ENCODE measurements at regions not wholly inside any gene's neighbourhood (a gene's known extent, or its start where the extent isn't known, plus 50 kb on each side); places are given as distances from the start of the nearest gene placed in this dataset.

DNA sequence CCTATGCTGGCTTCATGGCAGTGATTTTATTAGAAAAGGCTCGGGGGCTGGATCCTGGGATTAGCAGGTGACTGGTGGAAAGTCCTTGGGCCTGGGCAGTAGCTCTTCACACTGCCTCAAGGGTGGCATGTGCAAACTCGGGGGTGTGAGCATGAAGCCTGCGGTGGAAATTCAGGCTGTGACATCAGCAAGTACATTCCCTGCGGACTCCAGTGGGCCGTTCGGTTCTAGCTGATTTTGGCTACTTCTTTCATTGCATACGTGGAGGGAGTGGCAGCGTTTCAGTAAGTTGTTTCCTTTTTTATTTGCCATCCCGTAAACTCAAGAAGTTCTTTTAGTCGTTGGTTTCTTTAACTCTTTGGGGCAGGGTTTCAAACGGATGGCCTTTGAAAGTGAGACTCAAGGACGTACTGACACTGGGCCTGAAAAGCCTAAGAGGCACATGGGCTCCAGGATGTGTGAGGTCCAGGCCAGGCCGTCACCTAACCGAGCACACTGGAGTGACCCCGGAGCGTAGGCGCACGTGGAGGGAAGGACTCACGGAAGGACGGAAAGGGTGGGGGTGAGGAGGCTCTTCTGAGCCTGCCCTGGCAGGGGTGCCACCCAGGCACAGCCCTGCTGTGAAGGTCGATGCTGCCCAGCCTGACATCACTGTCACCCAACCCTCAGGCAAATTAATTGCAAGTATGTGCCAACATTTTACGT lies 104.0 kb upstream of the FRMD1 start:
- ATAC-seq (no peak), DNase-seq (no peak)
- intact Hi-C loops (cut with DNase I), result no loop called here
- no peaks in the 10 kb centered on the region for H3K36me3 ChIP-seq (ENCODE audit: insufficient read depth in 1 of 2, low read depth in 1 of 2)
- no peak overlapping the region for H3K27ac ChIP-seq
- no peaks in the 10 kb centered on the region for H3K4me1 ChIP-seq
- H3K27me3 ChIP-seq (ENCODE audit: insufficient read depth in 3 of 3, low read length in 2 of 3), result peaks cover 0 to 3% (median 0%) of the 10 kb centered on the region in 3 donors
- no peaks in the 10 kb centered on the region for H3K9me3 ChIP-seq
- WGBS, 3 donors, result 76 to 85% (median 81%) methylated on average over 22 of the region's 22 CpGs
- TF ChIP-seq, protein P1, sequence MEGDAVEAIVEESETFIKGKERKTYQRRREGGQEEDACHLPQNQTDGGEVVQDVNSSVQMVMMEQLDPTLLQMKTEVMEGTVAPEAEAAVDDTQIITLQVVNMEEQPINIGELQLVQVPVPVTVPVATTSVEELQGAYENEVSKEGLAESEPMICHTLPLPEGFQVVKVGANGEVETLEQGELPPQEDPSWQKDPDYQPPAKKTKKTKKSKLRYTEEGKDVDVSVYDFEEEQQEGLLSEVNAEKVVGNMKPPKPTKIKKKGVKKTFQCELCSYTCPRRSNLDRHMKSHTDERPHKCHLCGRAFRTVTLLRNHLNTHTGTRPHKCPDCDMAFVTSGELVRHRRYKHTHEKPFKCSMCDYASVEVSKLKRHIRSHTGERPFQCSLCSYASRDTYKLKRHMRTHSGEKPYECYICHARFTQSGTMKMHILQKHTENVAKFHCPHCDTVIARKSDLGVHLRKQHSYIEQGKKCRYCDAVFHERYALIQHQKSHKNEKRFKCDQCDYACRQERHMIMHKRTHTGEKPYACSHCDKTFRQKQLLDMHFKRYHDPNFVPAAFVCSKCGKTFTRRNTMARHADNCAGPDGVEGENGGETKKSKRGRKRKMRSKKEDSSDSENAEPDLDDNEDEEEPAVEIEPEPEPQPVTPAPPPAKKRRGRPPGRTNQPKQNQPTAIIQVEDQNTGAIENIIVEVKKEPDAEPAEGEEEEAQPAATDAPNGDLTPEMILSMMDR (IDR thresholded peaks at IDR 0.05), result no peak
- H3K4me3 ChIP-seq, result no peak overlapping the region

GRCh38 chr6:168182366-168182765 lies 103.4 kb upstream of the FRMD1 start:
- WGBS, 3 donors, result 86 to 92% (median 91%) methylated on average over 8 of the region's 8 CpGs
- ATAC-seq, result no peak
- Histone ChIP-seq H3K36me3 (ENCODE audit: insufficient read depth in 1 of 2, low read depth in 1 of 2) (no peaks in the 10 kb centered on the region), H3K9me3 (no peaks in the 10 kb centered on the region), H3K27me3 (ENCODE audit: insufficient read depth in 3 of 3, low read length in 2 of 3) (peaks cover 0 to 3% (median 0%) of the 10 kb centered on the region in 3 donors), H3K4me3 (no peak overlapping the region), H3K4me1 (no peaks in the 10 kb centered on the region), H3K27ac (no peak overlapping the region)
- no peak for DNase-seq
- TF ChIP-seq, protein P1 (IDR thresholded peaks at IDR 0.05), result no peak
- intact Hi-C loops (cut with DNase I), result no loop called here

DNA sequence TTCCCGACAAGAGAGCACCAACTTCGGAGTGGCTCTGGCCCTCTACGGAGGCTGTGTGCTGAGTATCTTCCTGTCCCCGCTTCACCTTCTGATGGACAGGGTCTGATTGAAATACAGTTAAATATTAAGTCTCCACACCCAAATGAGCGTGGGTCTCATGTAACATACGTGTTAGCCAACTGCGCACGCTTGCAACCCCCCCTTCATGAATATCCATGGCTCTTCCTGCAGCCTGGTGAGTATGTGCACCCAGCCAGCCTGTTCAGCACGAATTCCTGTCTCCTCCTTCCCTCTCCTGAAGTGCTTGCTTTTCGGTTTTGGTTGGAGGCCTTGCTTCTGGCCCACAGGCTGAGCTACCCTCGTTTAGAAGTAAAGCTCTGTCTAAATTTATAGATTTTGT lies 102.9 kb upstream of the FRMD1 start:
- Histone ChIP-seq H3K9me3 (no peaks in the 10 kb centered on the region), H3K4me1 (no peaks in the 10 kb centered on the region), H3K27ac (no peak overlapping the region), H3K4me3 (no peak overlapping the region), H3K36me3 (ENCODE audit: insufficient read depth in 1 of 2, low read depth in 1 of 2) (no peaks in the 10 kb centered on the region), H3K27me3 (ENCODE audit: insufficient read depth in 3 of 3, low read length in 2 of 3) (peaks cover 0 to 2% (median 0%) of the 10 kb centered on the region in 3 donors)
- intact Hi-C loops (cut with DNase I), result no loop called here
- 89 to 91% (median 90%) methylated on average over 11 of the region's 11 CpGs for WGBS, 3 donors
- ATAC-seq, result no peak
- no peak for DNase-seq
- TF ChIP-seq, protein P1 (IDR thresholded peaks at IDR 0.05), result no peak

- H3K27ac ChIP-seq, result no peak overlapping the region
- intact Hi-C loops (cut with DNase I), result no loop called here
- DNase-seq, result no peak
- peaks cover 0 to 2% (median 0%) of the 10 kb centered on the region in 3 donors for H3K27me3 ChIP-seq (ENCODE audit: insufficient read depth in 3 of 3, low read length in 2 of 3)
- no peaks in the 10 kb centered on the region for H3K9me3 ChIP-seq
- H3K4me1 ChIP-seq, result no peaks in the 10 kb centered on the region
- no peak overlapping the region for H3K4me3 ChIP-seq
- TF ChIP-seq, protein P1 (IDR thresholded peaks at IDR 0.05), result no peak
- WGBS, 3 donors, result 85 to 92% (median 92%) methylated on average over 6 of the region's 6 CpGs
- no peak for ATAC-seq
- no peaks in the 10 kb centered on the region for H3K36me3 ChIP-seq (ENCODE audit: insufficient read depth in 1 of 2, low read depth in 1 of 2)
Observed at GRCh38 chr6:168181316-168181715, 102.3 kb upstream of the FRMD1 start.

DNA sequence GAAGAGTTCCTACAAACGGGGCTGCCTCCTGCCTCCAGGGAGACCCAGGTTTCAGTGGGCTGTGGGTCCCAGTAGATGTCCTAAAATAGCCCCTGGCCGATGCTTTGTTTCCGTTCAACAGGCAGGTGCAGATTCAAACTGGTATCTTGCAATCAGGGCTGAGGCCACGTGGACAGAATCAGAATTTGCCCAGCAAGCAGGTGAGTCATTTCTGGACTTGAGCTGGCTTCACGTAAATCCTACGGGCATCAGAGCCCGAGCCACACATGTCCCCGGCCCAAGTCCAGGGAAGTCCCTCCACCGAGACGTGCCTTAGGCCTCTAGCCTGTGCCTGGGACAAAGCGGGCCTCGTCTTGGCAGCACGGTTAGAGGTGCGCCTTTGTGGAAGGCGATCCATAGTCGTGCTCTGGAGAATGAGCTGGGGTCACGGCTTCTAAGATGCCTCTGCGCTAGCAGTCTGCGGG lies 101.6 kb upstream of the FRMD1 start:
- DNase-seq (no peak), ATAC-seq (no peak)
- intact Hi-C loops (cut with DNase I), result no loop called here
- WGBS, 3 donors, result 79 to 90% (median 89%) methylated on average over 19 of the region's 19 CpGs
- Histone ChIP-seq H3K4me3 (no peak overlapping the region), H3K9me3 (no peaks in the 10 kb centered on the region), H3K27ac (no peak overlapping the region), H3K27me3 (ENCODE audit: insufficient read depth in 3 of 3, low read length in 2 of 3) (peaks cover 0 to 2% (median 0%) of the 10 kb centered on the region in 3 donors), H3K4me1 (no peaks in the 10 kb centered on the region), H3K36me3 (ENCODE audit: insufficient read depth in 1 of 2, low read depth in 1 of 2) (no peaks in the 10 kb centered on the region)
- TF ChIP-seq, protein P1 (IDR thresholded peaks at IDR 0.05), result no peak
